CD4-positive, alpha-beta T cell treated with Interferon gamma for 1 hour (primary cell): ENCODE measurements at regions not wholly inside any gene's neighbourhood (a gene's known extent, or its start where the extent isn't known, plus 50 kb on each side); places are given as distances from the start of the nearest gene placed in this dataset.

ENCODE experiments used
- DNase-seq: peaks from one replicate; pipeline ENCODE4 v3.0.0-alpha.2; 2020

- no peak for DNase-seq
Measured at GRCh38 chr1:209454340-209454994, 129.0 kb upstream of the CAMK1G start.

DNA sequence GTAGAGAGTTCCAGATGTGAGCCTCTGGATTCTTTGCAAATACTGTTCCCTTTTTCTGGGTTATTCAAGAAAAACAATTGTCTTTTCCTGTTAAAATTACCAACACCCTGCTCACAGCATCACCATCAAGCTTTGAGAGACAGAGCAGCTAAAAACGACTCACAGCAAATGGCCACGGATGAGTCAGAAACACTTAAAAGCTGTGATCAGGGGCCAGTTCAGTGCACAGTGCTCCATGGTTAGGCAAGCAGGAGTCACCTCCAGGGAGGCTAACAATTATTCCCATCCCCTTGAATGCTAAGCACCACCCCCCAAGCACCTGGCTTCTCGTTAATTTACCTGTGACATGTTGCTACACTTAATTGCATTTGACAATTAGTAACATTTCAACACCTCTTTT, 128.4 kb upstream of the CAMK1G start:
- DNase-seq: no peak

- DNase-seq: no peak
Measured at GRCh38 chr1:209455661-209456358, 127.7 kb upstream of the CAMK1G start.

GRCh38 chr1:209456878-209457277, 126.6 kb upstream of the CAMK1G start:
- DNase-seq: no peak

DNA sequence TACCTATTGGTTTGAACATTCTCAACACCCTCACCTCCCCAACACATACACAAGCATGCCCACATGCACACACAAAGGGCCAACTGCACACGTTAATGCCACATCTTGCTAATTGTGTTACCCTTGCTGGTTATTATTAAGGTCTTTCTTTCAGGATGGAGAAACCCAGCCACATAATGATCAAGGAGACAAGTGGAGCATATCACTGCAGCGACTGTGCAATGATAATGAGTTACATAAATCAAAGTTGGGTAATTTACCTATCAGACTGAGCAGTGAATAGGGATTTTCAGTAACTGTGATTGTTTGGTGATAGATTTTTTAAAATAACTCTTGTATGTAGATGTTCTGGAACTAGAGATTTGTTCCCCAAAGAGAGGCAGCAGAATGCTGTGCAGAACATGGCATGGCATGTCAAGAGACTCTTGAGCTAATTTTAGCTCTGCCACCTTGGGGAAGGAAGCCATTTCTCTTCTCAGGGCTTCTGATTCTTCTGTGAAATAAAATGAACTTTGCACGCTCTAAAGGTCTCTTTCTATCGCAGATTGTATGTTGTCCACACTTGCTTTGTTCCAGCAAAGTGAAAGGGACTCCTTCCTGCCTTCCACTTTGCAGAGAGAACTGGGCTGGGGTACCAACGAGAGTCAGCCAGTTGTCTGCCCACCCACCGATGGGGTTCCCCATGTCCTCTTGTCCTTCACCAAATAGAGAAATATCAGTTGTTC, 126.0 kb upstream of the CAMK1G start:
- no peak for DNase-seq

GRCh38 chr1:209458921-209459320, 124.6 kb upstream of the CAMK1G start:
- no peak for DNase-seq

DNA sequence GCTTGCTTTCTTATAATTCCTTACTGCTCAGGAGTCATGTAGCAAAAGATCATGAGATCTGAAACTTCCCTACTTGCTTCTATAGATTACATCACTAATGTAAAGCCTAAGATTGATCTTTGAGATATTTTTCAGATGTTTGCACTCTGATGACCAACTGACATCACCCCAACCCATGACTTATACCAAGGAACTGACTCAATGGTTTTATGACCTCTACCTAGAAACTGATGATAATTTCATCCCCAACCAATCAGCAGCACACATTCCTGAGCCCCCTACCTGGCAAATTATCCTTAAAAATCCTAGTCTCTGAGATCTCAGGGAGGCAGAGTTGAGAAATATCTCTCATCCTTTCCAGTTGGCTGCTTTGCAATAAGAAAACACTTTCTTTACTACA, 122.3 kb upstream of the CAMK1G start:
- DNase-seq: no peak

GRCh38 chr1:209462433-209462832, 121.1 kb upstream of the CAMK1G start:
- no peak for DNase-seq

- DNase-seq: no peak
Measured at GRCh38 chr1:209463441-209463840, 120.1 kb upstream of the CAMK1G start.

- DNase-seq: no peak
Measured at GRCh38 chr1:209473025-209473424, 110.5 kb upstream of the CAMK1G start.

GRCh38 chr1:209480345-209480744, 103.2 kb upstream of the CAMK1G start:
- DNase-seq: no peak

- no peak for DNase-seq
Measured at GRCh38 chr1:209483691-209484090, 99.8 kb upstream of the CAMK1G start.

- DNase-seq: no peak
Measured at GRCh38 chr1:209484429-209484828, 99.1 kb upstream of the CAMK1G start.

- no peak for DNase-seq
Measured at GRCh38 chr1:209485167-209485566, 98.3 kb upstream of the CAMK1G start.

- DNase-seq: no peak
Measured at GRCh38 chr1:209485751-209486150, 97.8 kb upstream of the CAMK1G start.

- no peak for DNase-seq
Measured at GRCh38 chr1:209486861-209487593, 96.5 kb upstream of the CAMK1G start.

- no peak for DNase-seq
Measured at GRCh38 chr1:209490013-209490412, 93.5 kb upstream of the CAMK1G start.

DNA sequence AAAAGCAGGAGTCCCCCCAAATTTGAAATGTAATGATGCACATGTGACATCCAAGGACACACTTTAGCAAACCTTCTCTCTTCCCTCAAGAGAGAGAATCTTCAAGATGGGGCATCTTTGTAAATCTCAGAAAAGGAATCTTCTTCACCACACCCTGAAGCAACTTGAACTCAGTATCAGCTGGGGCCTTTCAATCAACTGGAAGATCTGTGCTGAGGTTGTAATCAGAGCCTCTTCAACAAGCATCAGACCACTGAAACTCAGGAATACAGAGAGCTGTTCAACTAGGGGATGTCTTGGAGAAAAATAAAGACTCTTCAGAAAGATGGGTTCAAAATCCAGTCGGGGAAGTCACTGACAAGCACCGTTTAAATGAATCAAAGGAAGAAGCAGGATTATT, 92.5 kb upstream of the CAMK1G start:
- DNase-seq: no peak

GRCh38 chr1:209491496-209491895, 92.0 kb upstream of the CAMK1G start:
- no peak for DNase-seq

GRCh38 chr1:209491897-209492296, 91.6 kb upstream of the CAMK1G start:
- no peak for DNase-seq

- no peak for DNase-seq
Measured at GRCh38 chr1:209493559-209493958, 90.0 kb upstream of the CAMK1G start.

DNA sequence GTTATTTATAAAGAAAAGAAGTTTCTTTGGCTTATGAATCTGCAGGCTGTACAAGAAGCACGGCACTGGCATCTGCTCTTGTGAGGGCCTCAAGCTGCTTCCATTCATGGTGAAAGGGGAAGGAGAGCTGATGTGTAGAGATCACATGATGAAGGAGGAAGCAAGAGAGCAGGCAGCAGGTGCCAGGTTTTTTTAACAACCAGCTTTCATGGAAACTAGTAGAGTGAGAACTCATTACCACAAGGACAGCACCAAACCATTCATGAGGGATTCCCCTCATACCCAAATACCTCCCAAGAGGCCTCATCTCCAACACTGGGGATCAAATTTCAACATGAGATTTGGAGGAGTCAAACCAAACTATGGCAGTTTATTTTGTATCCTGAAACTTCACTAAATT, 85.8 kb upstream of the CAMK1G start:
- DNase-seq: no peak

DNA sequence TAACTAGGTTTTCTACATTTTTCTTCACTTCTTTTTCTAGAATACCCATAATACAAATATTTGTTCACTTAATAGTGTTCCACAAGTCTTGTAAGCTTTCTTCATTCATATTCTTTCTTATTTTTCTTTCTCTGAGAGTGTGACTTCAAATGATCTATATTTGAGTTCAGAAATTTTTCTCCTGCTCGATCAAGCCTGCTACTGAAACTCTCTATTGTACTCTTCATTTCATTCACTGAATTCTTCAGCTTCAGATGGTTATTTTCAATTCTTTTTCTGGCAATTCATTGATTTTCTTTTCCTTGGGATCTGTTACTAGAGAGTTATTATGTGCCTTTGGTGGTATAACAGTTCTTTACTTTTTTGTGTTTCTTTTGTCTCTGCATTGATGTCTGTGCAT, 82.5 kb upstream of the CAMK1G start:
- no peak for DNase-seq

GRCh38 chr1:209503196-209503595, 80.3 kb upstream of the CAMK1G start:
- DNase-seq: no peak
